ENCODE measurements at regions not wholly inside any gene's neighbourhood (a gene's known extent, or its start where the extent isn't known, plus 50 kb on each side); places are given as distances from the start of the nearest gene placed in this dataset.

DNA sequence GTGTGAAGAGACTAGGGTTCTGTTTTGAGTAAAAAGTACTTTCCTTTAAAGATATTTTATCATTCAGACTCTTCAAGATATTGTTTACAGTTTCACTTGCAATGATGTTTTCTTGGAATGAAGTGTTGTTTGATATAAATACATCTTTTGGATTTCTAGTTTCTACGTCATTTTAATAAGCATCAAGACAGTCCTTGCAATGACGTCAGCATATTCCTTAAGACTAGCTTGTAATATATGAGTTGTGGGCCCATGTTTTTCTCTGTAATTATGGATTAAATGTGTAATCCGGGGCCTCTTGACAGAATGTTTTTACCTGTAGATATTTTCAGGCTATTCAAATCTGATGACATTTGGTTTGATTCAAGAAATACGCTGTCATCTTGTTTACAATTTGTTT, 66.1 kb downstream of the RBMX2 start:
- no peak for TF ChIP-seq POLR2AphosphoS5 (IDR thresholded peaks at IDR 0.05; ENCODE audit: borderline replicate concordance, low read depth, low read length)
- no peak for TF ChIP-seq EZH2 (IDR thresholded peaks at IDR 0.05)
- TF ChIP-seq FOXP2 (optimal IDR thresholded peaks at IDR 0.05; ENCODE audit: control extremely low read depth, extremely low read length, insufficient read depth) = no peak
